ENCODE measurements at regions not wholly inside any gene's neighbourhood (a gene's known extent, or its start where the extent isn't known, plus 50 kb on each side); places are given as distances from the start of the nearest gene placed in this dataset.

- no peak for DNase-seq (ENCODE audit: low spot score)
These were observed 415.1 kb upstream of the SALL3 start for GRCh38 chr18:78564518-78564917.

GRCh38 chr18:78565240-78565639, 414.4 kb upstream of the SALL3 start:
- no peak for DNase-seq (ENCODE audit: low spot score)

GRCh38 chr18:78566065-78566464, 413.6 kb upstream of the SALL3 start:
- DNase-seq (ENCODE audit: low spot score): no peak

GRCh38 chr18:78566720-78567119, 412.9 kb upstream of the SALL3 start:
- DNase-seq (ENCODE audit: low spot score): no peak

GRCh38 chr18:78571063-78571785, 408.4 kb upstream of the SALL3 start:
- no peak for DNase-seq (ENCODE audit: low spot score)

- DNase-seq (ENCODE audit: low spot score): no peak
These were observed 407.7 kb upstream of the SALL3 start for GRCh38 chr18:78571831-78572347.

GRCh38 chr18:78573773-78574172, 405.8 kb upstream of the SALL3 start:
- no peak for DNase-seq (ENCODE audit: low spot score)

GRCh38 chr18:78576967-78577366, 402.7 kb upstream of the SALL3 start:
- DNase-seq (ENCODE audit: low spot score): no peak

GRCh38 chr18:78579449-78579848, 400.2 kb upstream of the SALL3 start:
- DNase-seq (ENCODE audit: low spot score): no peak

GRCh38 chr18:78579854-78580577, 399.6 kb upstream of the SALL3 start:
- DNase-seq (ENCODE audit: low spot score): no peak

GRCh38 chr18:78580835-78581339, 398.7 kb upstream of the SALL3 start:
- DNase-seq (ENCODE audit: low spot score): no peak

- DNase-seq (ENCODE audit: low spot score): no peak
These were observed 397.4 kb upstream of the SALL3 start for GRCh38 chr18:78582181-78582709.

- no peak for DNase-seq (ENCODE audit: low spot score)
These were observed 396.5 kb upstream of the SALL3 start for GRCh38 chr18:78582898-78583738.

- no peak for DNase-seq (ENCODE audit: low spot score)
These were observed 395.7 kb upstream of the SALL3 start for GRCh38 chr18:78583739-78584458.

GRCh38 chr18:78584459-78585022, 395.1 kb upstream of the SALL3 start:
- no peak for DNase-seq (ENCODE audit: low spot score)

- DNase-seq (ENCODE audit: low spot score): no peak
These were observed 393.0 kb upstream of the SALL3 start for GRCh38 chr18:78586586-78586985.

- no peak for DNase-seq (ENCODE audit: low spot score)
These were observed 392.5 kb upstream of the SALL3 start for GRCh38 chr18:78587096-78587495.

- DNase-seq (ENCODE audit: low spot score): no peak
These were observed 391.7 kb upstream of the SALL3 start for GRCh38 chr18:78587626-78588600.

GRCh38 chr18:78589916-78590437, 389.6 kb upstream of the SALL3 start:
- no peak for DNase-seq (ENCODE audit: low spot score)

- no peak for DNase-seq (ENCODE audit: low spot score)
These were observed 384.2 kb upstream of the SALL3 start for GRCh38 chr18:78595453-78595852.

Measured in globus pallidus (tissue), 1 donor.